ENCODE measurements at regions not wholly inside any gene's neighbourhood (a gene's known extent, or its start where the extent isn't known, plus 50 kb on each side); places are given as distances from the start of the nearest gene placed in this dataset.

GRCh38 chr5:164998590-164998989 lies 1493.2 kb downstream of the MAT2B start:
- no peak for TF ChIP-seq POLR2A (IDR thresholded peaks at IDR 0.05)
- no peak for TF ChIP-seq CTCF (IDR thresholded peaks at IDR 0.05)
